Thyroid gland (tissue), 4 donors: ENCODE measurements at regions not wholly inside any gene's neighbourhood (a gene's known extent, or its start where the extent isn't known, plus 50 kb on each side); places are given as distances from the start of the nearest gene placed in this dataset.

Source experiments
- CTCF ChIP-seq, 6 experiments: fragments of 200-600 bp in 3 of 6; fragments of 450-650 bp in 3 of 6; sonication (generic) in 3 of 6; IDR thresholded peaks; one replicate each; pipeline ENCODE4 v1.5.1; 2016 to 2019; ENCODE audit warnings: antibody characterized with exemption in 6 of 6, mild to moderate bottlenecking in 2 of 6, inconsistent platforms in 1 of 6, moderate library complexity in 1 of 6
- POLR2A ChIP-seq, 2 donors: fragments of 450-650 bp; IDR thresholded peaks; one replicate each; pipeline ENCODE4 v1.6.1; 2017; ENCODE audit warnings: antibody characterized with exemption in 2 of 2, mild to moderate bottlenecking in 2 of 2, moderate library complexity in 1 of 2

- TF ChIP-seq CTCF (IDR thresholded peaks at IDR 0.05) (no peak), POLR2A (IDR thresholded peaks at IDR 0.05) (no peak)
These were observed 113.8 kb upstream of the WDR17 start for GRCh38 chr4:175951794-175952193.
